Dendritic cell treated with granulocyte-macrophage colony-stimulating factor and Interleukin-4, amounts not matched to agents 40 ng/mL and 50 ng/mL, for 4 days (primary cell): ENCODE measurements at regions not wholly inside any gene's neighbourhood (a gene's known extent, or its start where the extent isn't known, plus 50 kb on each side); places are given as distances from the start of the nearest gene placed in this dataset.

Source experiments
- H3K27ac Mint-ChIP-seq: one replicate; pipeline ENCODE4 v1.8.0; 2022; ENCODE audit warnings: mild to moderate bottlenecking, mixed read lengths
- H3K27me3 Mint-ChIP-seq: one replicate; pipeline ENCODE4 v1.8.0; 2022; ENCODE audit warnings: mild to moderate bottlenecking, mixed read lengths
- H3K36me3 Mint-ChIP-seq: one replicate; pipeline ENCODE4 v1.8.0; 2022; ENCODE audit warnings: low read depth, mixed read lengths
- H3K4me1 Mint-ChIP-seq: one replicate; pipeline ENCODE4 v1.8.0; 2022; ENCODE audit warnings: low read depth, mixed read lengths
- H3K4me3 Mint-ChIP-seq: one replicate; pipeline ENCODE4 v1.8.0; 2022; ENCODE audit warnings: mild to moderate bottlenecking, moderate library complexity, mixed read lengths
- H3K9me3 Mint-ChIP-seq: one replicate; pipeline ENCODE4 v1.8.0; 2022; ENCODE audit warnings: mixed read lengths
- intact Hi-C: fragments of 100-400 bp; cut with micrococcal nuclease; formaldehyde crosslinking; loops from one replicate; pipeline ENCODE4 v1.15.0; 2022

- Mint-ChIP-seq H3K27me3 (peaks cover 1% of the 10 kb centered on the region), H3K4me1 (no peaks in the 10 kb centered on the region), H3K27ac (no peak overlapping the region), H3K4me3 (no peak overlapping the region), H3K9me3 (no peaks in the 10 kb centered on the region), H3K36me3 (no peaks in the 10 kb centered on the region)
- intact Hi-C loops = no loop called here
Measured at GRCh38 chr22:48161298-48161697, 1398.8 kb downstream of the TBC1D22A start.

GRCh38 chr22:48157676-48158075, 1395.2 kb downstream of the TBC1D22A start:
- H3K27me3 Mint-ChIP-seq = no peaks in the 10 kb centered on the region
- H3K4me3 Mint-ChIP-seq = no peak overlapping the region
- H3K36me3 Mint-ChIP-seq = no peaks in the 10 kb centered on the region
- no peak overlapping the region for H3K27ac Mint-ChIP-seq
- no peaks in the 10 kb centered on the region for H3K9me3 Mint-ChIP-seq
- no peaks in the 10 kb centered on the region for H3K4me1 Mint-ChIP-seq
- intact Hi-C loops = no loop called here

DNA sequence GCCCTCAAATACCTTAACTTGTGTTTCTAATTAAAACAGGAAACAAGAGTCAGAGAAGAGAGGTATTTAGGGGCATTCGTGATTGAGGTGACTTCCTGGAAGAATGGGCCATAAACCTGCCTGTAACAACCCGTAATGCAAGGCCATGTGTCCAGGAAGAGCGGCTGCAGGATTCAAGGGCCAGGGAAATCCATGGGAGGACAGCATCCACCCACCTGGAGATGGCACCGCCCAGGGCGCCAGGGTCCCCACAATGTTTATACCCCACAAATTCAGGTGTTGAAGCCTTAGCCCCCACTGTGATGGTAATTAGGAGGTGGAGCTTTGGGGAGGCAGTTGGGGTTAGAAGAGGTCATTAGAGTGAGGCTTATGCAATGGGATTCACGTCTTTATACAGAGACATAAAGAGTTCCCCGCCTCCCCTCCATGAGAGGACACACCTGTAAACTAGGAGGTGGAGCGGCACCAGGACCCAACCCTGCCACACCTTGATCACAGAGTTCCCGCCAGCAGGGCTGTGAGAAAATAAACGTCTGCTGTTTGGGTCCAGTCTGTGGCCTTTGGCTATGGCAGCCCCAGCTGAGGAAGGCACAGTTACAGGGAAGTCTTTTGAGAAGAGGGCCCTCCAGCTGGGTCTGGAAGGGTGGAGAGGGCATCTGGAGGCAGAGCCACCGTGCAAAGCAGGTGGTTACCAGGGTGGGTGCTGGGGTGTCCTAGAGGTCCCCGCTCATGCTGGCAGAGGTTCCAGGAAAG, 1394.3 kb downstream of the TBC1D22A start:
- H3K27me3 Mint-ChIP-seq = no peaks in the 10 kb centered on the region
- H3K9me3 Mint-ChIP-seq = no peaks in the 10 kb centered on the region
- intact Hi-C loops = no loop called here
- no peaks in the 10 kb centered on the region for H3K4me1 Mint-ChIP-seq
- no peaks in the 10 kb centered on the region for H3K36me3 Mint-ChIP-seq
- H3K4me3 Mint-ChIP-seq = no peak overlapping the region
- H3K27ac Mint-ChIP-seq = no peak overlapping the region

DNA sequence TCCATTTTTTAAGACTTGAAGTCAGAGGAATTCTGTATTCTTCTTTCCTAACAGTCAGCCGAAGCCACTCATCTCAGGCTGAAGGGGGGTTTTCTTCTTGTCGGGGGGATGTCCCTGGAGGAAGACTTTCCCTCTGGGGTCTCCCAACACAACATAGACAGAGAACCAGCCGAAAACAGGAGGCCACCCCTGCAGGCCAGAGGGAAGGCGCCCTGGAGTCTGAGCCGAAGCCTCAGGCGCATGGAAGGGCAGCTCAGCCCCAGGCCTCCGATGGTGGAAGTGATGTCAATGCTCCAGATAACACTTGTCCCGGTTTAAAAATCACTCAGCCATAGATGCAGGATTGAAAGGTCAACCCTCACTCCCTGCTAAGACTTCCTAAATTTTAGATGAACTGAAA, 1393.0 kb downstream of the TBC1D22A start:
- intact Hi-C loops = no loop called here
- no peaks in the 10 kb centered on the region for H3K27me3 Mint-ChIP-seq
- H3K4me3 Mint-ChIP-seq = no peak overlapping the region
- no peaks in the 10 kb centered on the region for H3K4me1 Mint-ChIP-seq
- H3K36me3 Mint-ChIP-seq = no peaks in the 10 kb centered on the region
- H3K9me3 Mint-ChIP-seq = no peaks in the 10 kb centered on the region
- no peak overlapping the region for H3K27ac Mint-ChIP-seq

- Mint-ChIP-seq H3K4me3 (no peak overlapping the region), H3K27me3 (no peaks in the 10 kb centered on the region), H3K9me3 (no peaks in the 10 kb centered on the region), H3K4me1 (no peaks in the 10 kb centered on the region), H3K36me3 (no peaks in the 10 kb centered on the region), H3K27ac (no peak overlapping the region)
- intact Hi-C loops = no loop called here
Measured at GRCh38 chr22:48154943-48155240, 1392.4 kb downstream of the TBC1D22A start.

- no peak overlapping the region for H3K27ac Mint-ChIP-seq
- H3K27me3 Mint-ChIP-seq = no peaks in the 10 kb centered on the region
- no peaks in the 10 kb centered on the region for H3K9me3 Mint-ChIP-seq
- no peak overlapping the region for H3K4me3 Mint-ChIP-seq
- no peaks in the 10 kb centered on the region for H3K4me1 Mint-ChIP-seq
- intact Hi-C loops = no loop called here
- H3K36me3 Mint-ChIP-seq = no peaks in the 10 kb centered on the region
Measured at GRCh38 chr22:48154169-48154942, 1391.9 kb downstream of the TBC1D22A start.

GRCh38 chr22:48153726-48154125, 1391.3 kb downstream of the TBC1D22A start:
- no peak overlapping the region for H3K4me3 Mint-ChIP-seq
- H3K36me3 Mint-ChIP-seq = no peaks in the 10 kb centered on the region
- intact Hi-C loops = no loop called here
- H3K27me3 Mint-ChIP-seq = no peaks in the 10 kb centered on the region
- no peak overlapping the region for H3K27ac Mint-ChIP-seq
- no peaks in the 10 kb centered on the region for H3K4me1 Mint-ChIP-seq
- H3K9me3 Mint-ChIP-seq = no peaks in the 10 kb centered on the region

DNA sequence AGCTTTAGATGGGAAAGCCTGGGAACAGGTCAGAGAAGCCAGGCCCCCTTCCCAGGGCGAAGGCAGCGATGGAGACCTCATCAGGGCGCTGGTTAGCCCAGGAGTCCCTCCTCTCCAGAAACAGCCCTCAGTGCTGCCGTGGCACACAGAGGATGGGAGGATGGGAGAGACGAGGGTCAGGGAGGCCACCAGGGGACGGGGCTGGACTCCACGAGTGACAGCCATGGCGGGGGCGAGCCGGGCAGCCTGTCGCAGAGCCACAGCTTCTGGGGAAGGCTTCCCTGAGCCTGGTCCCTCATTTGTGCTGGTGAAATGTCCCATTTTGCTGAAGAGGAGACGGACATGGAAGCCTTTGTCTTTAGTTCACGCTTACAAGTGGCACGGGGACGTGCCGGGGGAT, 1390.5 kb downstream of the TBC1D22A start:
- no peak overlapping the region for H3K4me3 Mint-ChIP-seq
- intact Hi-C loops = no loop called here
- no peaks in the 10 kb centered on the region for H3K27me3 Mint-ChIP-seq
- H3K27ac Mint-ChIP-seq = no peak overlapping the region
- no peaks in the 10 kb centered on the region for H3K36me3 Mint-ChIP-seq
- no peaks in the 10 kb centered on the region for H3K9me3 Mint-ChIP-seq
- no peaks in the 10 kb centered on the region for H3K4me1 Mint-ChIP-seq

DNA sequence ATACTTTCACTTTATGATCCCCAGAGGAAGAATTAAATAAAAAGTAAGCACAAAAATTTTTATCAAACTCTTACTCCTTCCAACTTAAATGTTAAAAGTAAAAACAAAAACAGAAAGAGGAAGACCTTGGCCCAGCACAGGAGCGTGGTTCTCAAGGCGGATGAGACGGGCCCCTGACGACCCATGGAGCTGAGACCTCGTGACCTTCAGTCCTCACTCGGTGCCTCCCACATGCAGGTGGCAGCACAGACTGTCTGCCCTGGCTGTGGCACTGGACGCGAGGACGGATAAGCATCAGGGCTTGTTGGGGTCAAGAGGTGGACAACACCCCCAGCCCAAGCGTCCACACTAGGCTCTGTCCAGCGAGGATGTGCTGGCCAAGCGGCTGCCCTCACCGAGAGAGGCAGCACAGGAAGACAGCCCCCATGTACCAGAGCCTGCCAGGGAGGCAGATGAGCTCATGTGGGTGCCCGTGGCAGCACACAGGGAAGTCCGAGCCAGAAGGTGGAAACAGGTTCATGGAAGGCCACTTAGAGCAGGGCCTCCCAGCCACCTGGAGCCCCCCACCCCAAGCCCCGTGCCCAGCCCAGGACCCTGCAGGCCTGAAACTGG, 1389.8 kb downstream of the TBC1D22A start:
- no peak overlapping the region for H3K27ac Mint-ChIP-seq
- H3K4me3 Mint-ChIP-seq = no peak overlapping the region
- intact Hi-C loops = no loop called here
- no peaks in the 10 kb centered on the region for H3K36me3 Mint-ChIP-seq
- H3K27me3 Mint-ChIP-seq = no peaks in the 10 kb centered on the region
- H3K9me3 Mint-ChIP-seq = no peaks in the 10 kb centered on the region
- H3K4me1 Mint-ChIP-seq = no peaks in the 10 kb centered on the region

GRCh38 chr22:48151641-48152040, 1389.2 kb downstream of the TBC1D22A start:
- no peaks in the 10 kb centered on the region for H3K36me3 Mint-ChIP-seq
- H3K9me3 Mint-ChIP-seq = no peaks in the 10 kb centered on the region
- no peaks in the 10 kb centered on the region for H3K4me1 Mint-ChIP-seq
- intact Hi-C loops = no loop called here
- H3K27ac Mint-ChIP-seq = no peak overlapping the region
- H3K27me3 Mint-ChIP-seq = no peaks in the 10 kb centered on the region
- H3K4me3 Mint-ChIP-seq = no peak overlapping the region

GRCh38 chr22:48147831-48148230, 1385.4 kb downstream of the TBC1D22A start:
- no peaks in the 10 kb centered on the region for H3K9me3 Mint-ChIP-seq
- H3K36me3 Mint-ChIP-seq = no peaks in the 10 kb centered on the region
- H3K4me1 Mint-ChIP-seq = no peaks in the 10 kb centered on the region
- H3K27me3 Mint-ChIP-seq = no peaks in the 10 kb centered on the region
- no peak overlapping the region for H3K27ac Mint-ChIP-seq
- intact Hi-C loops = no loop called here
- no peak overlapping the region for H3K4me3 Mint-ChIP-seq

- no peaks in the 10 kb centered on the region for H3K4me1 Mint-ChIP-seq
- H3K9me3 Mint-ChIP-seq = no peaks in the 10 kb centered on the region
- intact Hi-C loops = no loop called here
- no peaks in the 10 kb centered on the region for H3K36me3 Mint-ChIP-seq
- H3K27ac Mint-ChIP-seq = no peak overlapping the region
- no peaks in the 10 kb centered on the region for H3K27me3 Mint-ChIP-seq
- H3K4me3 Mint-ChIP-seq = no peak overlapping the region
Measured at GRCh38 chr22:48147404-48147803, 1385.0 kb downstream of the TBC1D22A start.

DNA sequence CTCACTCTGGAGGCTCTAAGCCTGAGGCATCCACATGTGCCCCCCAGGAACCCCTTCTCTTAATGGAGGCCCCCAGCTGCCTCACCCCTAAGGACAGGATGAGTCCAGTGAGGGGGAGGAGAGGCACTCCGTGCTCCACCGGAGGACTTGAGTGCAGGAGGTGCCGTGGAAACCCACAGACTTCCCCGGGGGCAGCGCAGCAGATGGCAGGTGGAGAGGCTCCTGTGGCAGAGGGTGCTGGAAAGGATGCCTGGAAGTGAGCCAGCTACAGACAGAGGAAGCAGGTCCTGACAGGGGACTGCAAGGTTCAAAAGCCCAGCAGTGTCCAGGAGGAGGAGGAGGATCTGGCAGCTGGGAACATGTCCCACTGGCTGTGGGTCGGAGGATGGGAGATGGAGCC, 1384.0 kb downstream of the TBC1D22A start:
- no peak overlapping the region for H3K27ac Mint-ChIP-seq
- H3K9me3 Mint-ChIP-seq = no peaks in the 10 kb centered on the region
- H3K4me1 Mint-ChIP-seq = no peaks in the 10 kb centered on the region
- H3K36me3 Mint-ChIP-seq = no peaks in the 10 kb centered on the region
- no peaks in the 10 kb centered on the region for H3K27me3 Mint-ChIP-seq
- intact Hi-C loops = no loop called here
- no peak overlapping the region for H3K4me3 Mint-ChIP-seq

DNA sequence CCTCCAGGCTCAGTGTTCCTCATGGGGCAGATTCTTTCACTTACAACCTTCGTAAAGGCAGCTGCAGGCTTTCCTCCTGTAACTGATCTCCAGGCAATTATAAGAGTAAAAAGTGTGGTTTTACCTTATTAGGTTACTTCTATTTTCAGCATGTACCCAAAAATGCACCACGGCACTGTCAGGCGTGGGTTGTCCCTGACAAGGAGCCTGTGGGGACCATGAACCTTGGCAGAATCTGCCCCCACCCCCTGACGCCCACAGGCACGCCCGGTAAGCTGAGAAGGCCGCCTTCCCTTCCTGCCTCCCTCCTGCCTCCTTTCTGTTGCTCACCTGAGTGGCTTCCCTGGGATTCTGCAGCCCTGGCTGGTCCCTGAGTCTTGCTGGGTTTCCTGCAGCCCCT, 1383.3 kb downstream of the TBC1D22A start:
- Mint-ChIP-seq H3K27ac (no peak overlapping the region), H3K4me1 (no peaks in the 10 kb centered on the region), H3K36me3 (no peaks in the 10 kb centered on the region), H3K9me3 (no peaks in the 10 kb centered on the region), H3K27me3 (no peaks in the 10 kb centered on the region), H3K4me3 (no peak overlapping the region)
- intact Hi-C loops = no loop called here
